ENCODE measurements at regions not wholly inside any gene's neighbourhood (a gene's known extent, or its start where the extent isn't known, plus 50 kb on each side); places are given as distances from the start of the nearest gene placed in this dataset.

DNA sequence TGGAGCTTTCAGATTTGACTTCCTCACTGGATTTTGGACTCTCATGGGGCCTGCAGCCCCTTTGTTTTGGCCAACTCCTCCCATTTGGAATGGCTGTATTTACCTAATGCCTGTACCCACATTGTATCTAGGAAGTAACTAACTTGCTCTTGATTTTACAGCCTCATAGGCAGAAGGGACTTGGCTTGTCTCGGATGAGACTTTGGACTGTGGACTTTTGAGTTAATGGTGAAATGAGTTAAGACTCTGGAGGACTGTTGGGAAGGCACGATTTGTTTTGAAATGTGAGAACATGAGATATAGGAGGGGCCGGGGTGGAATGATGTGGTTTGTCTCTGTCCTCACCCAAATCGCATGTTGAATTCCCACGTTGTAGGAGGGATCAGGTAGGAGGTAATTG is 233.4 kb upstream of the GALNT5 start:
- in situ Hi-C loops (cut with HindIII; ENCODE audit: low pct_ligation_motif_present, low sequenced_read_pairs): no loop called here

DNA sequence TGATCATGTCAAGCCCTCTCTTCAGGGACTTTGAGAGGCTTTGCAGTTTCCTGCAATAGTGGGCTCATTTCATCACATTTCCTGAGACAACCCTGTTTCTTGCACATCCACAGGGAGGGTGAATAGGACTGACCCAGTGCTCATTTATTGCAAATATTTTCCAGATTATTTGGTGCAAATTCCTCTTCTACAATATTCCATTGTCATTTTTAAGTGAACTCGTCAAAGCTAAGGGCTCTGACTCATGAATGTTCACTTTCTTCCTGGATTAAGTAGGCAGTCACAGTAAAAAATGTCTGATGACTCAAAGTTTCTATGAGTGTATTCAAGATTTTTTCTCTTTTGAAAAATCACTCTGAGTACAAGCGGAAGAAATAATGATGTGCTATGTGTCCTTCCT is 225.5 kb upstream of the GALNT5 start:
- H3K36me3 ChIP-seq (replicated peaks): no peaks in the 10 kb centered on the region
- peak; percentile 76 for DNase-seq
- H3K27ac ChIP-seq: peak overlapping the region; percentile 42
- TF ChIP-seq, protein P1, sequence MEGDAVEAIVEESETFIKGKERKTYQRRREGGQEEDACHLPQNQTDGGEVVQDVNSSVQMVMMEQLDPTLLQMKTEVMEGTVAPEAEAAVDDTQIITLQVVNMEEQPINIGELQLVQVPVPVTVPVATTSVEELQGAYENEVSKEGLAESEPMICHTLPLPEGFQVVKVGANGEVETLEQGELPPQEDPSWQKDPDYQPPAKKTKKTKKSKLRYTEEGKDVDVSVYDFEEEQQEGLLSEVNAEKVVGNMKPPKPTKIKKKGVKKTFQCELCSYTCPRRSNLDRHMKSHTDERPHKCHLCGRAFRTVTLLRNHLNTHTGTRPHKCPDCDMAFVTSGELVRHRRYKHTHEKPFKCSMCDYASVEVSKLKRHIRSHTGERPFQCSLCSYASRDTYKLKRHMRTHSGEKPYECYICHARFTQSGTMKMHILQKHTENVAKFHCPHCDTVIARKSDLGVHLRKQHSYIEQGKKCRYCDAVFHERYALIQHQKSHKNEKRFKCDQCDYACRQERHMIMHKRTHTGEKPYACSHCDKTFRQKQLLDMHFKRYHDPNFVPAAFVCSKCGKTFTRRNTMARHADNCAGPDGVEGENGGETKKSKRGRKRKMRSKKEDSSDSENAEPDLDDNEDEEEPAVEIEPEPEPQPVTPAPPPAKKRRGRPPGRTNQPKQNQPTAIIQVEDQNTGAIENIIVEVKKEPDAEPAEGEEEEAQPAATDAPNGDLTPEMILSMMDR (IDR thresholded peaks at IDR 0.05; ENCODE audit: low read depth, low read length, missing control alignments): no peak
- H3K4me3 ChIP-seq (ENCODE audit: low read depth, low read length): no peak overlapping the region
- in situ Hi-C loops (cut with HindIII; ENCODE audit: low pct_ligation_motif_present, low sequenced_read_pairs): no loop called here
- H3K27me3 ChIP-seq (replicated peaks): no peaks in the 10 kb centered on the region

More for the DNA sequence above, 233.4 kb upstream of the GALNT5 start:
- no peaks in the 10 kb centered on the region for H3K27me3 ChIP-seq (replicated peaks)
- DNase-seq: no peak
- H3K27ac ChIP-seq: no peak overlapping the region
- no peak overlapping the region for H3K4me3 ChIP-seq (ENCODE audit: low read depth, low read length)
- H3K36me3 ChIP-seq (replicated peaks): no peaks in the 10 kb centered on the region
- TF ChIP-seq, protein P1 (IDR thresholded peaks at IDR 0.05; ENCODE audit: low read depth, low read length, missing control alignments): no peak

DNA sequence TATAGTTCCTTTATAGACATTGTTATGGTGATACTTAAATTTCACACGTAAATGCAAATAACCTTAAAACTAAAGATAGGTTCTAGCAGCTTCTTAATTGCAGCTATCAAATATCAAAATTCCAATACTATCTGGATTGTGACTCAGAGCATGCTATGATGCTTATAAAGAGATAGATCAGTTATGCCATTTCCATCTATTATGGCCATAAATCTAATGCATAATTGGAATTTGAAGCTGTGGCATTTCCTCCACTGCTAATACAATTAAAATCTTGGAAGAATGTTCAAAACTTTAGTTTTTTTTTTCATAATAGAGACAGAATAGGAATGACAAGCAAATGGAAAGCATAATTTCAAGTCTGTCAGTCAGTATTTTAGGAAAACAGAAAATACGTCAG is 220.8 kb upstream of the GALNT5 start:
- TF ChIP-seq, protein P1 (IDR thresholded peaks at IDR 0.05; ENCODE audit: low read depth, low read length, missing control alignments): no peak
- DNase-seq: no peak
- in situ Hi-C loops (cut with HindIII; ENCODE audit: low pct_ligation_motif_present, low sequenced_read_pairs): no loop called here
- no peaks in the 10 kb centered on the region for H3K36me3 ChIP-seq (replicated peaks)
- H3K27ac ChIP-seq: no peak overlapping the region
- H3K27me3 ChIP-seq (replicated peaks): no peaks in the 10 kb centered on the region
- no peak overlapping the region for H3K4me3 ChIP-seq (ENCODE audit: low read depth, low read length)

DNA sequence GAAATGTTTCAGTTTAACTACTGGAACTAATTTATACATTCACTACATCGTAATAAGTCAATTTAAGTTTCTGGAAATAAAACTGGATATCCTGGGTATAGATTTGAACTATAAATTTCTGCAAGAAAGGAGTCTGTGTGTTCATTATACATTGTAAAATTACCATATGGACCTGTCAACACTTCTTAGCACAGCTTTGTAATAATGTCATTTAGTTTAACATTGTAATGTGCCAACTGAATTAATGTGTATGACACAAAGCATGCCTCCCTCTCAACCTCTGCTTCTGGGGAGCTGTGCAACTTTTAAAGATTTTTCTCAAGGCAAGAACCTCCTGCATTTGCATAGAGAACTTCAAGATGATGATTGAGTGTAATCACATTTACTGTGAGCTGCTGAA is 213.7 kb upstream of the GALNT5 start:
- Histone ChIP-seq H3K27me3 (replicated peaks) (no peaks in the 10 kb centered on the region), H3K36me3 (replicated peaks) (no peaks in the 10 kb centered on the region), H3K4me3 (ENCODE audit: low read depth, low read length) (no peak overlapping the region), H3K27ac (no peak overlapping the region)
- no peak for DNase-seq
- TF ChIP-seq, protein P1 (IDR thresholded peaks at IDR 0.05; ENCODE audit: low read depth, low read length, missing control alignments): no peak
- in situ Hi-C loops (cut with HindIII; ENCODE audit: low pct_ligation_motif_present, low sequenced_read_pairs): no loop called here

DNA sequence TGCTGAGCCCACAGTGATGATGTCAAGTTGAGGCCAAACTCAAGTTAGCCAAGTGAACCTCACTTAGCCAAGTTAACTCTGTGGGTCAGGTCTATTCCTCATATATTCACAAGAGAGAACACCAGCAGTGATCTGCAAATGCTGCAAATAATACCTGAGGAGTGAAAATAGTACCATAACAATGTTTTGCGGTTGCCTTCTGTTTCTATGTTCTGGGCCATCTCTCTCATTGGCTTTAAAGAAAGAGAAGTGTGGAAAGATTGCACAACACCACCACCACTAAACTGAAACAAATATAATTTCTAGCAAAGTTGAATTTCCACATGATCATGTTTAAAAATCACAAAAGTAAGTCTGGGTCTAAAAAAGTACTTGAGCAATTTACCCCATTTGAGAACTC is 211.1 kb upstream of the GALNT5 start:
- DNase-seq: no peak
- Histone ChIP-seq H3K27me3 (replicated peaks) (no peaks in the 10 kb centered on the region), H3K27ac (no peak overlapping the region), H3K36me3 (replicated peaks) (no peaks in the 10 kb centered on the region), H3K4me3 (ENCODE audit: low read depth, low read length) (no peak overlapping the region)
- TF ChIP-seq, protein P1 (IDR thresholded peaks at IDR 0.05; ENCODE audit: low read depth, low read length, missing control alignments): no peak
- in situ Hi-C loops (cut with HindIII; ENCODE audit: low pct_ligation_motif_present, low sequenced_read_pairs): no loop called here

DNA sequence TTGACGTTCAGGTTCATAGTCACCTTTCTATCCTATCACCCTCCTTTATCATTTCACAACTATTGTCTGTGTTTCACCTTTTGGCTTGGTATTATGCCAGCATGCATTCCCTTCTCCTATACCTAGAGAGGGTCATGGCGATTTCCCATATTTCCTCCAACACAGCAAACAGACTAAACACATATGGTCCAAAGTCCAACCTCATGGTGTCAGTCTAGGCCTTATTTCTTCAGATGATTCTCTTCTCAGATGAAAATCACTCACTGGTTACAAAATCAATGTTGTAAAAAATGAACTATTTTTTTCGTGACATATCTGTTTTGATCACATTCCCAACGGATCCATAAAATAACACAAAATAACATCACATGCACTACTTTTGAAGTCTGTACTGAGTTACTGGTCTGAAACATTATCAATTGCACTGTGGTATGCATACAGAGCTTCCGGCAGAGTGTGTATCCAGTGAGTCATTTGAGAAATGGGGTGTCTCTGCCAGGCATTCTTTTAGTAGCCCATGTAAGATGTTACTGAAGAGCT is 204.8 kb upstream of the GALNT5 start:
- in situ Hi-C loops (cut with HindIII; ENCODE audit: low pct_ligation_motif_present, low sequenced_read_pairs): no loop called here
- H3K4me3 ChIP-seq (ENCODE audit: low read depth, low read length): no peak overlapping the region
- H3K27me3 ChIP-seq (replicated peaks): no peaks in the 10 kb centered on the region
- TF ChIP-seq, protein P1 (IDR thresholded peaks at IDR 0.05; ENCODE audit: low read depth, low read length, missing control alignments): no peak
- DNase-seq: peak; percentile 85
- no peak overlapping the region for H3K27ac ChIP-seq
- H3K36me3 ChIP-seq (replicated peaks): no peaks in the 10 kb centered on the region

Measured in brain microvascular endothelial cell (primary cell).